T-helper 1 cell (primary cell): ENCODE measurements at regions not wholly inside any gene's neighbourhood (a gene's known extent, or its start where the extent isn't known, plus 50 kb on each side); places are given as distances from the start of the nearest gene placed in this dataset.

Experiments used
- DNase-seq, 5 donors: peaks; one replicate each; pipeline ENCODE4 v3.0.0-alpha.2; 2012 to 2020

GRCh38 chr1:172895050-172895460 is 155.7 kb downstream of the TNFSF18 start:
- DNase-seq, result peak in 1 of 5 donors; percentile 76

DNA sequence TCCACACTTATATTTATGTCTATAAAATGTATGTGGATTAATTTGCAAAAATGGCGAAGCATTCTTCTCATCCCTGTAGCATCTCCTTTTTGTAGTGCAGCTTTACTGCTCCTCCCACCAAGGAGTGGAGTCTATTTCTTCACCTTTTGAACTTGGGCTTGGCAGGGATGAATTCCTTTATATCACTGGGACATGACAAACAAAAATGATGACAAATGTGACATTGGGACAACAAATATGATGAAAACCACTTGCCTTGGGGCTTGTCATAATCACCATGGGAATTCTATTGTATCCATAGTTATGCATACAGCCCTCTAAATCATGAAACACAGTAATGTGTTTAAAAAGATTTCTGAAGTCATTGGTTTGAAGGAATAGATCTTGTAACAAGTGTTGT is 155.0 kb downstream of the TNFSF18 start:
- no peak for DNase-seq

- no peak for DNase-seq
These were observed 153.0 kb downstream of the TNFSF18 start for GRCh38 chr1:172897738-172898137.

DNA sequence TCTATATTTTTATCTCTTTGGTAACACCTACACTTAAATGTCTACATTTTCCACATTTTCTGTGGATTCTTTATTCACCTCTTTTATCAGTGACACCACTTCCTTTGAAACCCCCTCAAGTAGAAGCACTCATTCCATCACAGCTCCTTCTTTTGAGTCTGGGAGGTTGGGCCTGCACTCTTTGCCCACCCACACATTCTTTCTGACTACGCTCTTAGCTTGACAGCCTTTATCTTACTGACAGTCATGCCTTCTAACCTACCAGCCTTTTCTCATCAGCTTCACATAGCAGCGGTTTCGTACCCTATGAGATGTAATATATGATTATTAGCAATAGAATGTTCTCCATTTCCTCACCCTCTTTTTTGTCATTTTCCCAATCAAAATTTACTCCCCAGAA is 151.9 kb downstream of the TNFSF18 start:
- DNase-seq, result no peak

GRCh38 chr1:172900376-172900997 is 150.3 kb downstream of the TNFSF18 start:
- no peak for DNase-seq

- no peak for DNase-seq
These were observed 148.5 kb downstream of the TNFSF18 start for GRCh38 chr1:172902200-172902599.

DNA sequence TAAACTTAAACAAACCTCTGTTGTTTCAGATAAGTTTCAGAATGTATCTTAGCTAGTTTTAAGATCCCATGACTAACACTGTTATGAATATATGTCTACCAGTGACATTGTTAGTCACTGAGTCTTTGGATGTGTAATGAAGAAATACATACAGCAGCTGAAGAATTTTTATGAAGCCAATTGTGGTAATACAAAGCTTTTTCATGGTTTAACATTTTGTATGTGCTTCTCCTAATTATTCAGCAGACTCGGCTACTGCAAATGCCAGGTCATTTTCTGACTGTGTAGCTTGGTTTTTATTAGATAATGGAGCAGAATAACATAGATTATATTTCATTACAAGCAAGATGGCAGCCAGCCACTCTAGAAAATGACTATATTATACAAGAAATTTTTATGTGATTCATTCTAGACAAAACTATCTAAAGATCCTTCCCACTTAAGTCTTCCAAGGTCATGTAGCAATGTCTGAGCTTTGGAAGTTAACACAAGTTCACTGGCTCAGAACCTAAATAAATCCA is 147.8 kb downstream of the TNFSF18 start:
- no peak for DNase-seq

DNA sequence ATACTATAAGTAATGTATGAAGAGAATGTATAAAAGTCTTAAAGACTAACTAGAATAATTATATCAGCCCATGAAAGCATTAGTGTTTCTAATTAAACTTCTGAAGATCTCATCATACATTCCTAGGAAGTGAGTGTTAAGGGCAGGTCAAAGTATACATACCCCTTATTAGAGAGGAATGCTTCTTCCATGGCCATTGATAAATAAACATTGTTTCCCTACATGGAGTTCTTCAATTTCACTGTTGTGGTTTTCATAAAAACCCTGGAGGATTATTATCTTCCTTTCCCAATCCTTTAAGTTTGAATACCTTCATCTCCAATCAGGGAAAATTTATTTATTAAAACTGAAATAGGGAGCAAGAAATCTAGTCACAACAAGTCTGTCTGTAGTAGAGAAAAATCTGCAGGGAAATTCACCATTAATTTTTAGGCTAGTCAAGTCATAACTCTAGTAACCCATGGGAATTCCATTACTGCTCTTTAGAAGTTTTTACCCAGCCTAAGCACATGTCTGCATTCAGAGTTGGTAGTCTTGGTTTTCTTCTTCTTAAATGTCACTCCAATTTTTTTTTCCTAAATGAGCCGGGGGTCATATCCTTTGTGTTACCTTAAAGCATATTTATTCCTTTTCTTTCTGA is 147.0 kb downstream of the TNFSF18 start:
- no peak for DNase-seq

- no peak for DNase-seq
These were observed 145.3 kb downstream of the TNFSF18 start for GRCh38 chr1:172905452-172905851.

DNA sequence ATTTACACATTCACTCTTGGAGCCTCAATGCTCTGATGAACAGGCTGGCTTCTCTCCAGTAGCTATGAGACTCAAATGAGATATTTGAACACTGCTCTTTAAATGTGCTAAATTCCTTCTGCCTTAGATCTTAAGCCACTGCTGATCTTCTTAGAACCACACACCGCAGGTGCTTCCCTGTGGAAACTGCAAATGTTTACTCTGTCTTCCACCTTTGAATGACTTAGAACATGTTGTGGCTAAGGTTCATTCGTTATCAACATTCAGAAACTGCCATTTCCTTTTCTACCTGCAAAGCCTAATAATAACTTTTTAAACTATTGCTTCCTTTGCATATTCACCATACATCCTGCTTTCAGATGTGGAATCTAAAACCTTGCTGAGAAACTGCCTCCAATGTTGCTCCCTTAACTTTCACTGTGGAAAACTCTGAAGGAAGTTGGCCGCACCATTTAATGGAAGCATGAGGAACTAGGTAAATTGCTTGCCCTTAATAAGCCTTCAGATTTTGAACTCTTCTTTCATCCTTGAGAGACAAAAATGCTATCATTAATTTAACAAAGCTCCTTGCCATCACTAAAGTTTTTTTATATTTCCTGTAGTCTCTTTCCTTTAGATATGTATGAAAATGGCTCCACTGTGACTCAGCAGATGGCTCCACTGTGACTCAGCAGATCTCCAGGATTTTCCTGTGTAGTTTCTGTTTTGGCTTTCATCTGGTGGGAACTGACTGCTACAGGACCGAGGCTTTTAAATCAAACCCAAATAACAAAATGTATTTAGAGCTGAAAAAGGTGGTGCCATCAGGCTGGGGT is 143.8 kb downstream of the TNFSF18 start:
- DNase-seq, result peak in 4 of 5 donors; percentile 3 to 13 (median 6)

DNA sequence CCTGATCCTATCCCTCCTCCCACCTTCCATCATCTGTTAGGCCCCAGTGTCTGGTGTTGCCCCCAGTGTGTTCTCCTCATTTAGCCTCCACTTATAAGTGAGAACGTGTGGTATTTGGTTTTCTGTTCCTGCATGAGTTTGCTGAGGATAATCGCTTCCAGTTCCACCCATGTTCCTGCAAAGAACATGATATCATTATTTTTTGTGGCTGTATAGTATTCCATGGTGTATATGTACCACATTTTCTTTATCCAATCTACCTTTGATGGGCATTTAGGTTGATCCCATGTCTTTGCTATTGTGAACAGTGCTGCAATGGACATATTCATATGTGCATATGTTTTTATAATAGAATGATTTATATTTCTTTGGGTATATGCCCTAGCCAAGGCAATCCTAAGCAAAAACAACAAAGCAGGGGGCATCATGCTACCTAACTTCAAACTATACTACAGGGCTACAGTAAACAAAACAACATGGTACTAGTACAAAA is 142.9 kb downstream of the TNFSF18 start:
- DNase-seq, result no peak

DNA sequence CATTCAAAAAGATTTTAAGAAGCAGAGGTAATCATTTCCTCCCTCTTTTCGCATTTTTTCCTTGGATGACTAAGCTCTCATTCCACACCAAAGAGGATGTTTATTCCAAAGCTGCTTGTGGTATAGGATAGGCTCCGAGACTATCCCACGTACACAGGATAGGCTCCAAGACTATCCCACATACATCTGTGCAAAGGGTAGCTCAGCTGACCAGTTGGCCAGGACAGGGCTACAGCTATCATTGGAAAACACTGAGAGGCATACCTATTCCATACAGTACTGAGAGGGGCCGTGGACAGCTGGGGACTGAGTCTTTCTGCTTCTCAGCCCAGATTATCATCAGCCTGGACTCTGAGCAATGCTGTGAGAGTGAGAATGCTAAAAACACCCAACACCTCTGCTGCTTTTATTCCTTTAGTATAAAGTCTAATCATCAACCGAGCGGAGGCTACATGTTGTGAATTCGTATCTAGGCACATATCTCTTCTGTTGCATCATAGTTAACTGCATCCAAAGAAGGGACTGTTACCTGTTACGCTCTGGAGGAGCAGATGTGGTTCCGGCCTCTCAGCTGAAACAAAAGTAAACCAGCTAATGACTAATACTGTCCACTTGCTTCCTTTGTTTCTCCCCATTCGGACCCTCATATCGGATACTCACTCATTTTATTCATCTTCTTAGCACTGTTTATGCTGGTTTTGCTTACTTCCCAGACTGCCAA is 141.0 kb downstream of the TNFSF18 start:
- DNase-seq, result no peak

- no peak for DNase-seq
These were observed 137.9 kb downstream of the TNFSF18 start for GRCh38 chr1:172912765-172913260.

DNA sequence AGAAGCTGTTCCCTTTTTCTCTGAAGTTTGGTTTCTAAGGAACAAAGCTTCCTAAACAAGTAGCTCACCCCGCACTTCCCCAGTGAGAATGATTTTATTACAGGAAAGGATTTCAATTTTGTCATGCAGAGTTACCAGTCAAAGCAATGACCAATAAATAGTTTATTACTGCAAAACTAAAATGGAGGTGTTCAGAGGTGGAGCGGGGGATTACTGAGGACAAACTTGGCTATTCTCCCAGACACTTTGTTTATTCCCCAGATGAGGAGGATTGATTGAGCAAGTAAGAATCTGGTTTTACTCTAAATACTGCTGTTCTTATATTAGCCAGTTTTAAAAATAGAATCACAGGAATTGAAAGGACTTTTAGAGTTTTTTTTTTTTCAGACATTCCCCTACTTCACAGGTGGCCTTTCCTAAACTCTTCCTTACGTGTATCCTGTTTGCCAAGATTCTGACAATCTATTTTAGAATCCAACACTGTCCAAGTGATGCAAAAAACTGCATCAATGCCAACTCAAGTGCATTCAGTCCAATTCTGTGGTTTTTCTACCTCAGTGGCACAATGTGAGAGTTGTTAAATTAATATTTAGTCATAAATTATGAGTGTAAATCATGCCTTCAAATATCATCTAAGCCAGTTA is 136.1 kb downstream of the TNFSF18 start:
- no peak for DNase-seq

DNA sequence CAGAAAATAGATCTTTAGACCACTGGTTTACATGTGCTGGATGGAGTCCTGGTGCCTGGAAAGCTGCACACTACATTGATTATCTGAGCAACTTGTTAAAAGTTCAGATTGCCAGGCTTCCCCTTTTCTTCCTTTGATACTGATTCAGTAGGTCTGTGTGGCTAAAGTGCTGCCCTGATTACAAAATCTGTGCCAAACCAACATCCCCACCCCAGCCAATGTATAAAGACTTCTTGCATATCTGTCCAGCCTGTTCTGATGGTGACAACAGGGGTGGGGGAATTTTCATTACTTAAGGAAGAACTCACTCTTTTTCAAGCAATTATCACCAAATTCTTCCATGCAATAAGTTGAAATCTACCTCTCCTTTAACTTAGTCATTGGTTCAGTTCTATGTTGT is 135.5 kb downstream of the TNFSF18 start:
- DNase-seq, result no peak

GRCh38 chr1:172916116-172916515 is 134.6 kb downstream of the TNFSF18 start:
- DNase-seq, result no peak

DNA sequence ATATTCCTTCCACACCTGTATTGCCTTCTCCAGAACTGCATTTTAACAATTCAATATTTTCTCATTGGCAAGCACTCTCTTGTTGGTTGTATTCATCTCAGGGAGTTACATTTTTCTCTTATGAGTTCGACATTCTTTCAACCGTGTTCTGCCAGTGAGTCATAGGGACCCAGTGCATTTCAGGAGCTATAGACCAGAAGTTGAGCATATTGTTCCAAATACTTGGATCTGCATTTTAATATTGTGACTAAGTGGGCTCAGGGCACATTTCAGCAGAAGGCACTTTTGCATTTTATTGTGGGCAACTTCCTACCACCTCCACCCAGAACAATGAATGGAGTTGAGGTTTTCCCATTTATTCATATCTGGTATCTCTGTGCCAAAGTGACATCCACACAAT is 132.8 kb downstream of the TNFSF18 start:
- DNase-seq, result no peak

GRCh38 chr1:172918478-172918877 is 132.3 kb downstream of the TNFSF18 start:
- DNase-seq, result no peak

- DNase-seq, result no peak
These were observed 124.7 kb downstream of the TNFSF18 start for GRCh38 chr1:172926070-172926469.

DNA sequence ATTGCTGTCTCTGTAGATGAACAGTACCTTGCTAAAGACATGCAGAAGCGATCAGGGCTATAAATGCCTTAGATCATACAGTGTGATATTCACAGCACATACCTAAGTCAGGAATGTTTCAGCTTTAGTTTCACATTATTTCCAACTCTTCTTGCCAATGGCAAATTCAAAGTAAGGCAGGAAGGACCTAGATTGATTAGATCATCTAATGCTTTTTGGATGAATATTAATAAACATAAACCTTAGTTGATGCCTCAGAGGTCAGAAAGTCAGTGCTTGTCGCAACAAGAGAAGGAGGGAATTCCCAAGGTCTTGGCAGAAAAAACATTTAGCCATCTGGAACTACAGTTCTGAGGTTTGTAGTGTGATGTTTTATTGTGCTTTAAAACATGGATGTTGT is 122.3 kb downstream of the TNFSF18 start:
- DNase-seq, result no peak

GRCh38 chr1:172929006-172929405 is 121.7 kb downstream of the TNFSF18 start:
- DNase-seq, result no peak

- DNase-seq, result no peak
These were observed 120.6 kb downstream of the TNFSF18 start for GRCh38 chr1:172930142-172930541.
